PC-9 (cell line): ENCODE measurements at regions not wholly inside any gene's neighbourhood (a gene's known extent, or its start where the extent isn't known, plus 50 kb on each side); places are given as distances from the start of the nearest gene placed in this dataset.

Experiments
- BruUV-seq: library from RNA; stranded (reverse); fragments of 400-500 nt; replicated peaks from 2 replicates; lab custom pipeline; 2021; lab: Mats Ljungman, UMichigan
- CTCF ChIA-PET: fragments of 300-600 bp; sonication (Branson Sonifier 250); formaldehyde crosslinking; loops from one replicate; lab custom pipeline; 2022; ENCODE audit warnings: antibody characterized with exemption; lab: Charles Lee
- POLR2A ChIA-PET: fragments of 300-600 bp; sonication (Branson Sonifier 250); formaldehyde crosslinking; loops from one replicate; lab custom pipeline; 2022; ENCODE audit warnings: antibody characterized with exemption; ENCODE audit not compliant: unreplicated experiment; lab: Charles Lee
- DNase-seq, 2 experiments: peaks; one replicate each; pipeline versions ENCODE4 v3.0.0 to v3.0.0-alpha.2; 2015 to 2022; ENCODE audit warnings: mixed read lengths in 1 of 2
- H2AFZ ChIP-seq: fragments of 200-600 bp; sonication (generic); 2 replicates; pipeline ENCODE4 v1.8.1; 2017; ENCODE audit warnings: antibody characterized with exemption
- H3F3A ChIP-seq: fragments of 200-600 bp; sonication (generic); 2 replicates; pipeline ENCODE4 v1.8.1; 2017; ENCODE audit warnings: antibody characterized with exemption, mild to moderate bottlenecking, low read depth; ENCODE audit not compliant: insufficient read depth
- H3K27ac ChIP-seq: fragments of 200-600 bp; sonication (generic); 2 replicates; pipeline ENCODE4 v1.6.1; 2016; ENCODE audit warnings: mixed run types
- H3K27me3 ChIP-seq: fragments of 200-600 bp; sonication (generic); 2 replicates; pipeline ENCODE4 v1.6.1; 2016; ENCODE audit warnings: low read depth, mixed run types; ENCODE audit not compliant: insufficient read depth
- H3K36me3 ChIP-seq: fragments of 200-600 bp; sonication (generic); 2 replicates; pipeline ENCODE4 v1.6.1; 2016; ENCODE audit warnings: low read depth, mixed run types
- H3K4me1 ChIP-seq: fragments of 200-600 bp; sonication (generic); replicated peaks from 2 replicates; pipeline ENCODE4 v1.6.1; 2016; ENCODE audit warnings: mixed run types; ENCODE audit not compliant: insufficient read depth
- H3K4me2 ChIP-seq: fragments of 200-600 bp; sonication (generic); 2 replicates; pipeline ENCODE4 v1.6.1; 2017; ENCODE audit warnings: mixed run types
- H3K4me3 ChIP-seq: fragments of 200-600 bp; sonication (generic); 2 replicates; pipeline ENCODE4 v1.6.1; 2016; ENCODE audit warnings: mixed run types
- H3K79me2 ChIP-seq: fragments of 200-600 bp; sonication (generic); 2 replicates; pipeline ENCODE4 v1.6.1; 2017; ENCODE audit warnings: low read depth, mixed run types
- H3K9me2 ChIP-seq: fragments of 200-600 bp; sonication (generic); 2 replicates; pipeline ENCODE4 v1.8.1; 2017; ENCODE audit warnings: mild to moderate bottlenecking; ENCODE audit not compliant: insufficient read depth
- H3K9me3 ChIP-seq: fragments of 200-600 bp; sonication (generic); 2 replicates; pipeline ENCODE4 v1.8.1; 2016; ENCODE audit warnings: low read depth; ENCODE audit not compliant: insufficient read depth
- H4K20me1 ChIP-seq: fragments of 200-600 bp; sonication (generic); 2 replicates; pipeline ENCODE4 v1.8.1; 2017; ENCODE audit not compliant: insufficient read depth
- EZH2 ChIP-seq: fragments of 200-600 bp; sonication (generic); IDR thresholded peaks from 2 replicates; pipeline ENCODE4 v1.8.0; 2017; ENCODE audit warnings: antibody characterized with exemption, low read depth
- intact Hi-C: fragments of 100-400 bp; cut with micrococcal nuclease; formaldehyde crosslinking; loops from one replicate; pipeline ENCODE4 v1.10.0; 2022; ENCODE audit not compliant: unreplicated experiment
- TF ChIP-seq, protein P1 (sequence below): fragments of 200-600 bp; sonication (generic); conservative IDR thresholded peaks from 2 replicates; pipeline ENCODE4 v1.6.1; 2017; ENCODE audit warnings: mixed run types, antibody characterized with exemption, mild to moderate bottlenecking, moderate library complexity

DNA sequence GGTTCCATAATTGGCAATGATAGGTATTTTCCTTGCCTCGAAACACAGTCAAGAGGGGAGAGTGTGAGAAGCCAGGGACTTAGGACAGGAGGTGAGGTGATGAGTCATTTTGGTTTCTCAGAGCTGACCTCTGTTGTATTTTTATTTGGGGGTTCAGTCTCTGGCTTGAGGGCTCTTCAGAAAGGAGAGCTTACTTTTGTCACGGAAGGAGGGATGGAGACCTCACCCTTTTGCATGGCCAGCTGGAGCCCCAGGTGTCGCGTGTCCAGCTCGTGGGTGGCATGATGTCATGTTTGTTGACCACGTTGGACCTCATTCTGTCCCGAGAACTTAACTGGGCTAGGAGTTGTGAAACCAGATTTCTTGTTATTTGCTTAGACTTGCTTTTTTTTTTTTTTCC lies 293.9 kb downstream of the QKI start:
- DNase-seq: no peak
- H3K4me3 ChIP-seq: no peak overlapping the region
- H3K27ac ChIP-seq: no peak overlapping the region
- TF ChIP-seq, protein P1, sequence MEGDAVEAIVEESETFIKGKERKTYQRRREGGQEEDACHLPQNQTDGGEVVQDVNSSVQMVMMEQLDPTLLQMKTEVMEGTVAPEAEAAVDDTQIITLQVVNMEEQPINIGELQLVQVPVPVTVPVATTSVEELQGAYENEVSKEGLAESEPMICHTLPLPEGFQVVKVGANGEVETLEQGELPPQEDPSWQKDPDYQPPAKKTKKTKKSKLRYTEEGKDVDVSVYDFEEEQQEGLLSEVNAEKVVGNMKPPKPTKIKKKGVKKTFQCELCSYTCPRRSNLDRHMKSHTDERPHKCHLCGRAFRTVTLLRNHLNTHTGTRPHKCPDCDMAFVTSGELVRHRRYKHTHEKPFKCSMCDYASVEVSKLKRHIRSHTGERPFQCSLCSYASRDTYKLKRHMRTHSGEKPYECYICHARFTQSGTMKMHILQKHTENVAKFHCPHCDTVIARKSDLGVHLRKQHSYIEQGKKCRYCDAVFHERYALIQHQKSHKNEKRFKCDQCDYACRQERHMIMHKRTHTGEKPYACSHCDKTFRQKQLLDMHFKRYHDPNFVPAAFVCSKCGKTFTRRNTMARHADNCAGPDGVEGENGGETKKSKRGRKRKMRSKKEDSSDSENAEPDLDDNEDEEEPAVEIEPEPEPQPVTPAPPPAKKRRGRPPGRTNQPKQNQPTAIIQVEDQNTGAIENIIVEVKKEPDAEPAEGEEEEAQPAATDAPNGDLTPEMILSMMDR: no peak
- TF ChIP-seq EZH2: no peak
- no TSS peak for BruUV-seq
- peaks cover 71% of the 10 kb centered on the region for H3K27me3 ChIP-seq
- H3F3A ChIP-seq: no peaks in the 10 kb centered on the region
- H3K9me2 ChIP-seq: no peaks in the 10 kb centered on the region
- no peak overlapping the region for H3K4me2 ChIP-seq
- H3K36me3 ChIP-seq: no peaks in the 10 kb centered on the region
- ChIA-PET CTCF (no interaction called here), POLR2A (no interaction called here)
- H3K9me3 ChIP-seq: no peaks in the 10 kb centered on the region
- no peaks in the 10 kb centered on the region for H3K4me1 ChIP-seq
- no peak overlapping the region for H2AFZ ChIP-seq
- no peaks in the 10 kb centered on the region for H3K79me2 ChIP-seq
- no peaks in the 10 kb centered on the region for H4K20me1 ChIP-seq
- intact Hi-C loops: no loop called here

DNA sequence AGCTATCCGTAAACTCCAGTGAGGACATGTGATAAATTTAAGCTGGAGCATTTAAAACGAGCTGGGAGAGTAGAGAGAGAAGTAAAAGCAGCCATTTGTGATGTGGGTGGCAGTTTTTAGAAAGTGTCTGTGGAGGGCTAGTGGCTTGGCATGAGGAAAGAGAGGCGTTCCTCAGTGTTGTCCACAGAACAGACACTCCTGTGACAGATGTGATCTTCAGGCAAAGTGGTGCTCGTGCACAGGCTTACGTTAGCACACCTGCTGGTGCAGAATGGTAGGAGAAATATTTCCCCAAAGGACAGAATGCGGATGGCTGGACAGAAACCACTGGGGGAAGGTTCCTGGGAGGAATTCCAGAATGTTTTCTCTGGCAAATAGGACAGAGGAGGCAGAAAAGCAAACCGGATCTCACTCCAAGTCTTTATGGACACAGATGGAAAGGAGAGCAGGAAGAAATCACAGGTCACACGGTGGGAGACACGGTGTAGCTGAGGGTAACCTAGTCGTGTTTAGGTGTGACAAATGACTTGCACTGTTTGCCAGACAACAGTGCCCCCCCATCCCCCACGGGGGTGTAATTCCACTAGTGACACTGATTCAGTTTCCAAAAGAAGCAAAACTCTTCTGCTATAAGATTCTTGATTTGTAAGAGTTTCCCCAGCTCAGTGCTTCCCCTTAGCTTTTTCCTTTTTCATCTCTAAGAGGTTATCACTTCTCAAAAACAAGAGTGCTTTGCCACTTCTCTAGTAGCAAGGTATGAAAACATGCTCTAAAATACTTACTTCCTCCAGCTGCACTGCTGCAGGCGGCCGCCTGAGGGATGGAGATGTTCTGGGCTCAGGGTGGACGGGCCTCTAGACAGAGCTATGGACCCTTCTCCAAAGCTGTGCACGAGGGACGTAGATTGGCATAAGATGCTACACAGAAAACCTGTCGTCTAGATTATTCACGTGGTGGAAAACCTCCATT lies 293.2 kb downstream of the QKI start:
- Histone ChIP-seq H3K9me2 (no peaks in the 10 kb centered on the region), H3F3A (no peaks in the 10 kb centered on the region), H3K4me3 (no peak overlapping the region), H3K27me3 (peaks cover 73% of the 10 kb centered on the region), H4K20me1 (no peaks in the 10 kb centered on the region), H3K9me3 (no peaks in the 10 kb centered on the region), H3K36me3 (no peaks in the 10 kb centered on the region), H3K27ac (no peak overlapping the region), H3K4me1 (no peaks in the 10 kb centered on the region), H2AFZ (no peak overlapping the region), H3K4me2 (no peak overlapping the region), H3K79me2 (no peaks in the 10 kb centered on the region)
- DNase-seq: no peak
- ChIA-PET POLR2A (no interaction called here), CTCF (no interaction called here)
- BruUV-seq: no TSS peak
- intact Hi-C loops: no loop called here
- TF ChIP-seq EZH2: no peak
- TF ChIP-seq, protein P1: no peak

DNA sequence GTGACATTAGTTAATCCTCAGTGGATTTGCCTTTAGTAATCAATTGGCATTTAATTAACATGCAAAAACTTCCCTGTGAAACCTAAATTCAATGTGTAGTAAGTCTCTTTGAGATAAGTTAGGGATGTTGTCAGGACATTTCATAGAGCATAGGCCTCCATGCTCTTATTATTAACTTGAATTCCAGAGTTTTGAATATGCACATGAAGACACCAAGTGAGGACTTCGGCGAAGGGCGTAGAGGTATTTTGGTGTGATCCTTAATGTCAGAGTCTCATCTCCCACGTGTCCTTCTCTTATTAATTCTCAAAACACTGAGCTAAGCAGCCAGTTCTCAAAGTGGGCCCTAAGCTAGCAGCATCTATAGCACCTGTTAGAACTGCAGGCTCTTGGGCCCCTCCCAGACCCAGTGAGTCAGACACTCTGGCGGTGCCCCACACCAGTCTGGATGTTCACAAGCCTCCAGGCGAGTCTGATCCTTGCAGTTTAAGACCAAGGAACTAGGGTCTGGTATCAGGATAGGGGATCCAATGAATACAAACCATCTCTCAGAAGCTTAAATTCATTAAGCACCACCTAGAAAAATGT lies 292.1 kb downstream of the QKI start:
- Histone ChIP-seq H2AFZ (no peak overlapping the region), H3K4me1 (no peaks in the 10 kb centered on the region), H3F3A (no peaks in the 10 kb centered on the region), H3K27ac (no peak overlapping the region), H3K4me2 (no peak overlapping the region), H4K20me1 (no peaks in the 10 kb centered on the region), H3K9me2 (no peaks in the 10 kb centered on the region), H3K4me3 (no peak overlapping the region), H3K27me3 (peaks cover 73% of the 10 kb centered on the region), H3K79me2 (no peaks in the 10 kb centered on the region), H3K36me3 (no peaks in the 10 kb centered on the region), H3K9me3 (no peaks in the 10 kb centered on the region)
- ChIA-PET CTCF (no interaction called here), POLR2A (no interaction called here)
- DNase-seq: no peak
- no TSS peak for BruUV-seq
- TF ChIP-seq EZH2: no peak
- TF ChIP-seq, protein P1: no peak
- intact Hi-C loops: no loop called here
